Inflammatory macrophage (primary cell): ENCODE measurements at regions not wholly inside any gene's neighbourhood (a gene's known extent, or its start where the extent isn't known, plus 50 kb on each side); places are given as distances from the start of the nearest gene placed in this dataset.
A peak's percentile ranks its signal among the peaks of the same experiment; 100 is the strongest.

Experiments
- DNase-seq, 2 donors: peaks; one replicate each; pipeline ENCODE4 v3.0.0-alpha.2; 2020 to 2022

GRCh38 chr13:106637519-106637918, 69.6 kb upstream of the ARGLU1 start:
- DNase-seq = no peak

GRCh38 chr13:106636492-106636891, 68.6 kb upstream of the ARGLU1 start:
- no peak for DNase-seq

DNA sequence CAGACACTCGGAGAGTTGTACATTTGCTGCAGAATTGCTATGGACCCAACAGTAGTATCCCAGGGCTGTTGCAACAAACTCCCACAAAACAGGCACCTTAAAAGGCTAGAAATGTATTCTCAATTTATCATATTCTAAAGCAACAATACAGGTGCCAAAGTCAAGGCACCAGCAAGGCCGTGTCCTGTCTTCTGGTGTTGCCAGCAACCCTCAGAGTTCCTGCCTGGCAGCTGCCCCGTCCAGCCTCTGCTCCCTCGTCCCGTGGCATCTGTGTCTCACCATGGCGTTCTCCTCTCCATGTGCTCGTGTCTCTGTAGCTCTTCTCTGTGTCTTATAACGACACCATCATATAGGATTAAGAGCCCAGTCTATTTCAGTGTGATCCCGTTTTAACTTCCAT, 67.7 kb upstream of the ARGLU1 start:
- DNase-seq = no peak

GRCh38 chr13:106633321-106633720, 65.4 kb upstream of the ARGLU1 start:
- DNase-seq = no peak

- no peak for DNase-seq
These were observed 62.7 kb upstream of the ARGLU1 start for GRCh38 chr13:106630650-106631049.

DNA sequence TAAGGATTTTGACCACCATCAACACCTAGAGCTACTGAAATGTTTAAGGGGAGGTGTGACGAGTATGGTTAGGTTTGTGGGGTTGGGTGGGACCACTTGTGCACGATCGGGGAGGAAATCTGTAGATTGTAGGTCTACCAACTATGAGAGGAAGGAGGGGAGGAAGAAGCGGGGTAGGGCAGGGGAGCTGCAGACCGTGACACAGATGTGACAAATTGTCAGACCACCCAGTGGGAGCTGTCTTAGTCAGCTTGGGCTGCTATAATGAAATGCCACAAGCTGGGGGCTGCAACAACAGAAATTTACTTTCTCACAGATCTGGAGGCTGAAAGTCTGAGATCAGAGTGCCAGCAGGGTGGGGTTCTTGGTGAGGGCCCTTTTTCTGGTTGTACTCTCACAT, 62.2 kb upstream of the ARGLU1 start:
- no peak for DNase-seq

DNA sequence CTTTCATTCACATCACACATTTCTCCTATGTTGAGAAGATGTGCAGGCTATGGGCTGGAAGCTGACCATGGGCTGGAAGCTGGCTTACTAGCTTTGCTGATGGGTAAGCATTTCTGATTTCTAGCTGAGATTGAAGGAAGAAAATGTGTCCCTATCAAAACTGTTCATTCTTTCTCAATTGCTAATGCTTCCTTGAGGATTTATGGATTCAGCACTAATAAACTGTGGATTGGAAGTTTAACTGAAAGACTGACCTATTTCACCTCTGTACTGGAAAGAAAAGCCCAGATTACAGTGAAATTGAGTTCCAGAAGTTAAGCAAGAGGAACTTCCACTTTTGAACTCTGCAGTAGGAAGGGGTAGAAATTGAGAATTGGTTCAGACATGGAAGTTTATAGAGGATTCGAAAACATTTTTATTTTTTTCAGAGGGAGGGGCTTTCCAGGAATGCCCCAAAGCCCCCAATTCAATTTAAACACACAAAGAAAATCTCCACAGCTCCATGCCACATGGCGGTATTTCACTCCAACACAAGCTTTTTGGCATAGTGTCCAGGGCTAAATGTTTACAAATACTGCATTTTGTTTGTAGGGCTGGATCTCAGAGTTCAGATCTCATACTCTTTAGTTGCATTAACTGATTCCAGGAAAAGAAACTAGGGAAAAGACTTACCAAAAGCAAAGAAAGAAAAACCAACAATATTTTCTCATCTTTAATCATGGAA, 61.2 kb upstream of the ARGLU1 start:
- no peak for DNase-seq

- no peak for DNase-seq
These were observed 58.5 kb upstream of the ARGLU1 start for GRCh38 chr13:106626473-106626872.

DNA sequence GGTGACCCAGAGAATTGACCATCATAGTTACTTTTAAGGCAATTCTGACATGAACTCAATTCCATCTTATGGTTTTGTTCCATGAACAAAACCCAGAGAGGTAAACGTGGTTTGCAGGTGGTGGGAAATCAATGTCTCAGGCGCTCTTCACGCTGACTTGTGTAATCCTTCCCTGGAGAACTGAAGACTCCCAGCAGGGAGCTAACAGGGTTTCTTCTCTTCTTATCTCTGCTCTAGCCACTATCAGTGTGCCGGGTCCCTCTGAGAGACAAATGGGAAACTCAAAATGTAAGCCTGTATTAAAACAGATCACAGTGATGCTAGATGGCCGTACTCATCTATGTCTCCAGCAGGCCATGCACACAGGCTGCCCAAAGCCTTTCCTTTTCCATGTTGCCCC, 57.6 kb upstream of the ARGLU1 start:
- DNase-seq = no peak

GRCh38 chr13:106623799-106624460, 56.0 kb upstream of the ARGLU1 start:
- no peak for DNase-seq

DNA sequence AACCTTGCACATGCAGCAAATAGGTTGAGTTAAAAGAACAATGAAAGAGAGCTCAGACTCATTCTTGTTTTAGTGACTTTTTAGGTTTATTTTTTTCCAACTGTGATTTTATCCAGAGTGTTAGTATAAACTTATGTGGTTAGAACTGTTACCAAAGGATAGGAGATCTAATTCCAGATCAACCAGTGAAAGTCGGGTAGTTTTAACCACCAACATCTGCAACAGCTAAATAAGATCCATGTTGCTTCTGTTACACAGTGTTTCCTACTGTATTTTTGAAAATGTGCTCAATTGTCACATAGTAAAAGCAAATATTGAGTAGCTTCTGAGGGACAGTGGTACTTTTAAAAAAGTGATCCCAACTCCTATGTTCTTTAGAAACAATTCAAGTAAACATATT, 53.9 kb upstream of the ARGLU1 start:
- DNase-seq = no peak

GRCh38 chr13:106619688-106620555, 52.0 kb upstream of the ARGLU1 start:
- peak; percentile 49 to 66 for DNase-seq
